CD4-positive, alpha-beta T cell (primary cell): ENCODE measurements at regions not wholly inside any gene's neighbourhood (a gene's known extent, or its start where the extent isn't known, plus 50 kb on each side); places are given as distances from the start of the nearest gene placed in this dataset.

Experiments used
- ATAC-seq: fragments of 200-7000 bp; cut with Tn5 transposase; one replicate; pipeline ENCODE4 v1.10.0; 2022; ENCODE audit warnings: mild to moderate bottlenecking; ENCODE audit not compliant: poor library complexity
- CTCF ChIA-PET: fragments of 350-600 bp; sonication (Branson Sonifier 250); formaldehyde crosslinking; loops from one replicate; lab custom pipeline; 2021; ENCODE audit warnings: antibody characterized with exemption, inconsistent platforms; lab: Charles Lee
- POLR2A ChIA-PET: fragments of 350-600 bp; sonication (Branson Sonifier 250); formaldehyde crosslinking; loops from one replicate; lab custom pipeline; 2021; ENCODE audit warnings: antibody characterized with exemption, inconsistent platforms; lab: Charles Lee
- DNase-seq, 14 experiments: peaks; one replicate each; pipeline ENCODE4 v3.0.0-alpha.2; 2013 to 2020; ENCODE audit warnings: mixed read lengths in 2 of 14
- H3K27ac ChIP-seq, 2 donors: one replicate each; pipeline versions ENCODE4 v1.5.1 to v1.7.0; 2013; ENCODE audit warnings: low read length in 2 of 2, low read depth in 1 of 2, mild to moderate bottlenecking in 1 of 2
- H3K27me3 ChIP-seq, 2 experiments: 1 replicate in 1 of 2; 2 replicates in 1 of 2; pipeline versions ENCODE4 v1.6.1 to v1.7.0; 2013; ENCODE audit warnings: low read length in 2 of 2, control low read depth in 1 of 2, mild to moderate bottlenecking in 1 of 2, moderate library complexity in 1 of 2; ENCODE audit not compliant: insufficient read depth in 2 of 2, control insufficient read depth in 1 of 2
- H3K36me3 ChIP-seq: one replicate; pipeline ENCODE4 v1.6.1; 2013; ENCODE audit warnings: low read length, control low read depth; ENCODE audit not compliant: insufficient read depth
- H3K4me1 ChIP-seq: one replicate; pipeline ENCODE4 v1.6.1; 2013; ENCODE audit warnings: low read length, control low read depth; ENCODE audit not compliant: insufficient read depth
- H3K4me3 ChIP-seq: one replicate; pipeline ENCODE4 v1.5.1; 2013; ENCODE audit warnings: mild to moderate bottlenecking, low read length, moderate library complexity
- H3K9me3 ChIP-seq, 2 experiments: 1 replicate in 1 of 2; 2 replicates in 1 of 2; pipeline versions ENCODE4 v1.6.1 to v1.7.0; 2013; ENCODE audit warnings: low read length in 2 of 2, mild to moderate bottlenecking in 2 of 2, control low read depth in 1 of 2, moderate library complexity in 1 of 2; ENCODE audit not compliant: control insufficient read depth in 1 of 2, insufficient read depth in 1 of 2
- H3K27ac Mint-ChIP-seq: one replicate; pipeline ENCODE4 v1.8.0; 2020; ENCODE audit warnings: mixed read lengths
- H3K27me3 Mint-ChIP-seq: one replicate; pipeline ENCODE4 v1.8.0; 2021; ENCODE audit warnings: mixed read lengths
- H3K36me3 Mint-ChIP-seq: one replicate; pipeline ENCODE4 v1.8.0; 2021; ENCODE audit warnings: low read depth, mixed read lengths
- H3K4me1 Mint-ChIP-seq: one replicate; pipeline ENCODE4 v1.8.0; 2021; ENCODE audit warnings: low read depth, mixed read lengths
- H3K4me3 Mint-ChIP-seq: one replicate; pipeline ENCODE4 v1.8.0; 2020; ENCODE audit warnings: mild to moderate bottlenecking, mixed read lengths
- H3K9me3 Mint-ChIP-seq: one replicate; pipeline ENCODE4 v1.8.0; 2020; ENCODE audit warnings: mixed read lengths
- intact Hi-C, 2 experiments: fragments of 100-400 bp; cut with DNase I in 1 of 2; cut with micrococcal nuclease in 1 of 2; formaldehyde crosslinking; loops; one replicate each; pipeline versions ENCODE4 v1.15.1 to v1.9.0; 2023 to 2025; cut with DNase I, micrococcal nuclease
- TF ChIP-seq, protein P1 (sequence below): fragments of 200-600 bp; IDR thresholded peaks from one replicate; pipeline ENCODE4 v1.8.0; 2022; ENCODE audit warnings: antibody characterized with exemption, mild to moderate bottlenecking

DNA sequence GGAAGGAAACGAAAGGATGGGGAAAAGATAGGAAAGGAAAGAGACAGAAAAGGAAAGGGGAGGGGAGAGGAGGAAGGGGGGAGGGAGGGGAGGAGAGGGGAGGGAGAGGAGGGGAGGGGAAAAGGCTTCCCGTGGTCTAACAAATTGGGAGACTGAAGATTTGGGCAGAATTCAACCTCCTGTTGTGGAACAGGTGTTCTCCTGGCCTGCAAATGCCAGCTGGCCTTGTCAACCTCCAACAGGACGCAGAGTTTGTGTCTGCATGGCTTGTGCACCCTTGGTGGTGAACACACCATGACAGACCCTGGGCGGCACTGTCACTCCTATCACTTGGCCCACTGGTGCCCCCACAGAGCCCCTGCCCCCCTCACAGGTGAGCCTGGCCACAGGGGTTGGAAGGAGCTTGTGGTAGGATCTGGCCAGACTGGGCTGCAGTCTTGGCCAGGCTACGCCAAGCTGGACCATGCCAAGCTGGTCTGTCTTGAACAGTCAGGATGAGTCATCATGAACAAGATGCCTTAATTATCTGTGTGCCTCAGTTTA is 321.6 kb downstream of the BCL11B start:
- H3K27ac Mint-ChIP-seq: no peak overlapping the region
- no peaks in the 10 kb centered on the region for H3K36me3 Mint-ChIP-seq
- H3K27me3 Mint-ChIP-seq: no peaks in the 10 kb centered on the region
- ChIA-PET POLR2A (no interaction called here), CTCF (no interaction called here)
- no peaks in the 10 kb centered on the region for H3K9me3 Mint-ChIP-seq
- Histone ChIP-seq H3K36me3 (no peaks in the 10 kb centered on the region), H3K9me3 (no peaks in the 10 kb centered on the region), H3K27ac (no peak overlapping the region), H3K27me3 (no peaks in the 10 kb centered on the region), H3K4me1 (no peaks in the 10 kb centered on the region), H3K4me3 (no peak overlapping the region)
- ATAC-seq: no peak
- DNase-seq: no peak
- H3K4me3 Mint-ChIP-seq: no peak overlapping the region
- intact Hi-C loops: loop anchor here in 1 of 2 experiments (5.0 kb wide), 1 partner anchor 48 kb away; no protein-coding TSS in a partner anchor
- peaks cover 16% of the 10 kb centered on the region for H3K4me1 Mint-ChIP-seq
- TF ChIP-seq, protein P1, sequence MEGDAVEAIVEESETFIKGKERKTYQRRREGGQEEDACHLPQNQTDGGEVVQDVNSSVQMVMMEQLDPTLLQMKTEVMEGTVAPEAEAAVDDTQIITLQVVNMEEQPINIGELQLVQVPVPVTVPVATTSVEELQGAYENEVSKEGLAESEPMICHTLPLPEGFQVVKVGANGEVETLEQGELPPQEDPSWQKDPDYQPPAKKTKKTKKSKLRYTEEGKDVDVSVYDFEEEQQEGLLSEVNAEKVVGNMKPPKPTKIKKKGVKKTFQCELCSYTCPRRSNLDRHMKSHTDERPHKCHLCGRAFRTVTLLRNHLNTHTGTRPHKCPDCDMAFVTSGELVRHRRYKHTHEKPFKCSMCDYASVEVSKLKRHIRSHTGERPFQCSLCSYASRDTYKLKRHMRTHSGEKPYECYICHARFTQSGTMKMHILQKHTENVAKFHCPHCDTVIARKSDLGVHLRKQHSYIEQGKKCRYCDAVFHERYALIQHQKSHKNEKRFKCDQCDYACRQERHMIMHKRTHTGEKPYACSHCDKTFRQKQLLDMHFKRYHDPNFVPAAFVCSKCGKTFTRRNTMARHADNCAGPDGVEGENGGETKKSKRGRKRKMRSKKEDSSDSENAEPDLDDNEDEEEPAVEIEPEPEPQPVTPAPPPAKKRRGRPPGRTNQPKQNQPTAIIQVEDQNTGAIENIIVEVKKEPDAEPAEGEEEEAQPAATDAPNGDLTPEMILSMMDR: no peak

DNA sequence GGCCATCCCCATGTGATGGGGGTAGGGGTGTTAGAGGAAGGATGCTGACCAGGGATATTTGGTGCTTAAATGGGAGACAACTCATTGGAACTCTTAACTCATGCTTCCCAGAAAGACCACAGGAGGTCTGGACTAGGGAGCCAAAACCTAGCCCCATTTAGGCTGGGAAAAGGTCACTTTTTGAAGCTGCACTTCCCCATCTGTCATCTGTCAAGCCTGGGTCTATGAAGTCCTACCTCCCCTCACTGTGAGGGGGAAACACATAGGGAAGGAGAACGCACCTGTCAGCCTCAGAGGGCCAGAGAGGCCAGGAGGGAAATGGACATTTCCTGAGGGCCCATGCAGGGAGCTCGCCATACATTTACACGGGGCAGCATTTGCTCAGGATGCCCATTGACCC is 321.0 kb downstream of the BCL11B start:
- Mint-ChIP-seq H3K27me3 (no peaks in the 10 kb centered on the region), H3K4me3 (no peak overlapping the region), H3K36me3 (no peaks in the 10 kb centered on the region), H3K4me1 (peaks cover 14% of the 10 kb centered on the region), H3K27ac (no peak overlapping the region), H3K9me3 (no peaks in the 10 kb centered on the region)
- intact Hi-C loops: loop anchor here in 1 of 2 experiments (5.0 kb wide), 1 partner anchor 49 kb away; no protein-coding TSS in a partner anchor
- Histone ChIP-seq H3K4me3 (no peak overlapping the region), H3K27ac (no peak overlapping the region), H3K4me1 (no peaks in the 10 kb centered on the region), H3K27me3 (no peaks in the 10 kb centered on the region), H3K9me3 (no peaks in the 10 kb centered on the region), H3K36me3 (no peaks in the 10 kb centered on the region)
- DNase-seq (no peak), ATAC-seq (no peak)
- CTCF ChIA-PET: no interaction called here
- POLR2A ChIA-PET: no interaction called here
- TF ChIP-seq, protein P1: no peak

DNA sequence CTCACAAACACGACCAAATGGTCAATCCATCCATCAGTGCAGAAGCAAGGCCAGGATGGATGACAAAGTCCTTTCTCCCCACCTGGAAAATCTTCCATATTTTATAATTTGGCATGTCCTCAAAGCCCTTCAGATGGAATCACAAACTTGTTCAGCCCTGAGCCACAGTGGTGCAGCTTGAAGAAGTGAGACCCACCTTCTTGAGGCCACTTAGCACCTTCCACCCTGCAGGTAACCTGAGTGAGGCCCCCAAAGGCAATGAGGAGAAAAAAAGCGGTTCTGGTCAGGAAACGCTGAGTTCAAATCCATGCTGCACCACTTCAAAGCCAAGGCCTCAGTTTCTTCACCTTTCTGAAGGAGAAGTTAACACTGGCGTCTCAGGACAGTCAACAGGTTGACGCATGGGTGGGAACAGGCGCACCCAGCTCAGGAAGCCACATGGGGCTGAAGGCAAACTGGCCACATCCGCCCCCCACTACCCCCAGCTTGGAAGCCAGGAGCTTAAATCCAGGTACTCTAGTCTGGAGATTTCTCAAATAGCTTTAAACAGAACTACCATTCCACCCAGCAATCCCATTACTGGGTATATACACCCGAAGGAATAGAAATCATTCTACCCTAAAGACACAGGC is 320.4 kb downstream of the BCL11B start:
- Histone ChIP-seq H3K36me3 (no peaks in the 10 kb centered on the region), H3K9me3 (no peaks in the 10 kb centered on the region), H3K27ac (no peak overlapping the region), H3K4me3 (no peak overlapping the region), H3K4me1 (no peaks in the 10 kb centered on the region), H3K27me3 (no peaks in the 10 kb centered on the region)
- H3K4me3 Mint-ChIP-seq: no peak overlapping the region
- ChIA-PET POLR2A (no interaction called here), CTCF (interaction anchor here (0.8 kb wide), 1 partner anchor 973 kb away, joined by 3 read pairs; no protein-coding TSS in a partner anchor)
- intact Hi-C loops: loop anchor here in 1 of 2 experiments (5.0 kb wide), 1 partner anchor 49 kb away; no protein-coding TSS in a partner anchor
- TF ChIP-seq, protein P1: no peak
- H3K9me3 Mint-ChIP-seq: no peaks in the 10 kb centered on the region
- H3K4me1 Mint-ChIP-seq: peaks cover 14% of the 10 kb centered on the region
- ATAC-seq (no peak), DNase-seq (no peak)
- H3K27ac Mint-ChIP-seq: no peak overlapping the region
- no peaks in the 10 kb centered on the region for H3K36me3 Mint-ChIP-seq
- H3K27me3 Mint-ChIP-seq: no peaks in the 10 kb centered on the region
